PC-3 (cell line): ENCODE measurements at regions not wholly inside any gene's neighbourhood (a gene's known extent, or its start where the extent isn't known, plus 50 kb on each side); places are given as distances from the start of the nearest gene placed in this dataset.

Experiments used
- ATAC-seq: fragments of 200-7000 bp; cut with Tn5 transposase; 2 replicates; pipeline ENCODE4 v1.9.1; 2020; ENCODE audit warnings: mild to moderate bottlenecking, moderate library complexity
- BruUV-seq: library from RNA; stranded (reverse); fragments of 400-500 nt; replicated peaks from 2 replicates; lab custom pipeline; 2021; lab: Mats Ljungman, UMichigan
- CTCF ChIA-PET: fragments of 300-600 bp; sonication (Branson Sonifier 250); formaldehyde crosslinking; loops from one replicate; lab custom pipeline; 2022; ENCODE audit warnings: antibody characterized with exemption; lab: Charles Lee
- POLR2A ChIA-PET: fragments of 300-600 bp; sonication (Branson Sonifier 250); formaldehyde crosslinking; loops from one replicate; lab custom pipeline; 2022; ENCODE audit warnings: antibody characterized with exemption; ENCODE audit not compliant: unreplicated experiment; lab: Charles Lee
- DNase-seq: peaks from one replicate; pipeline ENCODE4 v3.0.0-alpha.2; 2015
- H2AFZ ChIP-seq: fragments of 300-600 bp; sonication (generic); 2 replicates; pipeline ENCODE4 v1.6.0; 2016; ENCODE audit warnings: antibody characterized with exemption, low read length
- H3F3A ChIP-seq: fragments of 300-600 bp; sonication (generic); one replicate; pipeline ENCODE4 v1.6.0; 2017; ENCODE audit warnings: antibody characterized with exemption, low read length, control low read depth, mild to moderate bottlenecking; ENCODE audit not compliant: unreplicated experiment
- H3K27ac ChIP-seq: fragments of 300-600 bp; sonication (generic); 2 replicates; pipeline ENCODE4 v1.5.1; 2016; ENCODE audit warnings: mild to moderate bottlenecking, low read length
- H3K27me3 ChIP-seq: fragments of 300-600 bp; sonication (generic); 2 replicates; pipeline ENCODE4 v1.6.1; 2016; ENCODE audit warnings: low read length, mixed read lengths
- H3K36me3 ChIP-seq: fragments of 300-600 bp; sonication (generic); 2 replicates; pipeline ENCODE4 v1.6.1; 2016; ENCODE audit warnings: low read depth, mixed run types, low read length, mixed read lengths
- H3K4me1 ChIP-seq: fragments of 300-600 bp; sonication (generic); 2 replicates; pipeline ENCODE4 v1.5.1; 2016; ENCODE audit warnings: low read length; ENCODE audit not compliant: insufficient read depth
- H3K4me2 ChIP-seq: fragments of 300-600 bp; sonication (generic); 2 replicates; pipeline ENCODE4 v1.6.0; 2016; ENCODE audit warnings: low read length
- H3K4me3 ChIP-seq: fragments of 300-600 bp; sonication (generic); 2 replicates; pipeline ENCODE4 v1.5.1; 2016; ENCODE audit warnings: mild to moderate bottlenecking, low read length, mixed read lengths
- H3K79me2 ChIP-seq: fragments of 300-600 bp; sonication (generic); 2 replicates; pipeline ENCODE4 v1.6.1; 2017; ENCODE audit warnings: low read length, mixed read lengths
- H3K9ac ChIP-seq: fragments of 300-600 bp; sonication (generic); 2 replicates; pipeline ENCODE4 v1.6.0; 2016; ENCODE audit warnings: mild to moderate bottlenecking, low read length
- H3K9me2 ChIP-seq: fragments of 300-600 bp; sonication (generic); replicated peaks from 2 replicates; pipeline ENCODE4 v1.6.1; 2016; ENCODE audit warnings: mixed run types, low read length, mixed read lengths
- H3K9me3 ChIP-seq: fragments of 300-600 bp; sonication (generic); 2 replicates; pipeline ENCODE4 v1.6.1; 2016; ENCODE audit warnings: low read length, mixed read lengths
- H4K20me1 ChIP-seq: fragments of 300-600 bp; sonication (generic); 2 replicates; pipeline ENCODE4 v1.6.1; 2016; ENCODE audit warnings: low read length, mixed read lengths
- CTCF ChIP-seq: fragments of 300-600 bp; sonication (generic); conservative IDR thresholded peaks from 2 replicates; pipeline ENCODE4 v1.5.1; 2017; ENCODE audit warnings: antibody characterized with exemption, low read depth, mild to moderate bottlenecking, low read length
- EZH2 ChIP-seq: fragments of 300-600 bp; sonication (generic); IDR thresholded peaks from one replicate; pipeline ENCODE4 v1.6.1; 2017; ENCODE audit warnings: antibody characterized with exemption, mild to moderate bottlenecking, low read length; ENCODE audit not compliant: unreplicated experiment
- EZH2phosphoT487 ChIP-seq: fragments of 300-600 bp; sonication (generic); IDR thresholded peaks from 2 replicates; pipeline ENCODE4 v1.6.1; 2018; ENCODE audit warnings: mild to moderate bottlenecking, antibody characterized with exemption, low read length, borderline replicate concordance
- intact Hi-C: fragments of 100-400 bp; cut with micrococcal nuclease; formaldehyde crosslinking; loops from 2 replicates; pipeline ENCODE4 v1.9.0; 2023

- Histone ChIP-seq H3K4me2 (peak overlapping the region; percentile 54), H3K9me3 (no peaks in the 10 kb centered on the region), H3K4me1 (peaks cover 12% of the 10 kb centered on the region), H3K9ac (no peak overlapping the region), H3K36me3 (no peaks in the 10 kb centered on the region), H4K20me1 (no peaks in the 10 kb centered on the region), H3K27me3 (no peaks in the 10 kb centered on the region), H3K79me2 (no peaks in the 10 kb centered on the region), H3K9me2 (no peaks in the 10 kb centered on the region), H2AFZ (no peak overlapping the region), H3F3A (peaks cover 3% of the 10 kb centered on the region), H3K27ac (peak overlapping the region; percentile 41), H3K4me3 (no peak overlapping the region)
- CTCF ChIA-PET = no interaction called here
- intact Hi-C loops = loop anchor here (10.0 kb wide), 1 partner anchor 59 kb away; no protein-coding TSS in a partner anchor
- DNase-seq = peak; percentile 65
- TF ChIP-seq CTCF (no peak), EZH2 (no peak), EZH2phosphoT487 (no peak)
- POLR2A ChIA-PET = interaction anchor here (0.7 kb wide), 1 partner anchor 26 kb away, joined by 5 read pairs; no protein-coding TSS in a partner anchor
- peak; percentile 91 for ATAC-seq
- no TSS peak for BruUV-seq
Observed at GRCh38 chr3:124663690-124664089, 66.6 kb upstream of the UMPS start.

- no peaks in the 10 kb centered on the region for H3K27me3 ChIP-seq
- no peaks in the 10 kb centered on the region for H3K9me3 ChIP-seq
- H3K27ac ChIP-seq = no peak overlapping the region
- no peak overlapping the region for H2AFZ ChIP-seq
- no peaks in the 10 kb centered on the region for H3K36me3 ChIP-seq
- H3F3A ChIP-seq = peaks cover 3% of the 10 kb centered on the region
- ATAC-seq = no peak
- H3K79me2 ChIP-seq = no peaks in the 10 kb centered on the region
- DNase-seq = no peak
- H3K9ac ChIP-seq = no peak overlapping the region
- no peaks in the 10 kb centered on the region for H4K20me1 ChIP-seq
- H3K4me2 ChIP-seq = no peak overlapping the region
- ChIA-PET CTCF (no interaction called here), POLR2A (no interaction called here)
- intact Hi-C loops = loop anchor here (10.0 kb wide), 1 partner anchor 60 kb away; no protein-coding TSS in a partner anchor
- no TSS peak for BruUV-seq
- peaks cover 22% of the 10 kb centered on the region for H3K4me1 ChIP-seq
- TF ChIP-seq EZH2phosphoT487 = no peak
- TF ChIP-seq EZH2 = no peak
- no peak for TF ChIP-seq CTCF
- no peak overlapping the region for H3K4me3 ChIP-seq
- no peaks in the 10 kb centered on the region for H3K9me2 ChIP-seq
Observed at GRCh38 chr3:124664804-124665203, 65.4 kb upstream of the UMPS start.

- Histone ChIP-seq H3K36me3 (no peaks in the 10 kb centered on the region), H3K79me2 (no peaks in the 10 kb centered on the region), H3F3A (peaks cover 3% of the 10 kb centered on the region), H3K27ac (no peak overlapping the region), H3K27me3 (no peaks in the 10 kb centered on the region), H3K9me2 (no peaks in the 10 kb centered on the region), H2AFZ (no peak overlapping the region), H3K4me3 (no peak overlapping the region), H3K9ac (no peak overlapping the region), H3K4me1 (peaks cover 25% of the 10 kb centered on the region), H3K9me3 (no peaks in the 10 kb centered on the region), H3K4me2 (no peak overlapping the region), H4K20me1 (no peaks in the 10 kb centered on the region)
- POLR2A ChIA-PET = no interaction called here
- CTCF ChIA-PET = no interaction called here
- intact Hi-C loops = loop anchor here (10.0 kb wide), 1 partner anchor 61 kb away; no protein-coding TSS in a partner anchor
- no peak for TF ChIP-seq CTCF
- no peak for TF ChIP-seq EZH2
- no peak for TF ChIP-seq EZH2phosphoT487
- DNase-seq (no peak), ATAC-seq (no peak)
- no TSS peak for BruUV-seq
Observed at GRCh38 chr3:124666067-124666466, 64.2 kb upstream of the UMPS start.
